ENCODE measurements at regions not wholly inside any gene's neighbourhood (a gene's known extent, or its start where the extent isn't known, plus 50 kb on each side); places are given as distances from the start of the nearest gene placed in this dataset.

GRCh38 chr17:14922411-14922810, 342.7 kb downstream of the PMP22 start:
- H3K36me3 ChIP-seq (ENCODE audit: control insufficient read depth, insufficient read depth, low read length), result no peaks in the 10 kb centered on the region
- Mint-ChIP-seq H3K4me1 (no peaks in the 10 kb centered on the region), H3K36me3 (no peaks in the 10 kb centered on the region), H3K9me3 (no peaks in the 10 kb centered on the region), H3K4me3 (no peak overlapping the region), H3K27me3 (ENCODE audit: low read depth in 2 of 2) (peaks cover 4 to 20% of the 10 kb centered on the region in 2 donors), H3K27ac (no peak overlapping the region)
- ATAC-seq (no peak), DNase-seq (no peak)
- WGBS (ENCODE audit: insufficient coverage), result 61% methylated on average over 2 of the region's 2 CpGs
- H3K27ac ChIP-seq (ENCODE audit: low read length), result no peak overlapping the region
- TF ChIP-seq, protein P1, sequence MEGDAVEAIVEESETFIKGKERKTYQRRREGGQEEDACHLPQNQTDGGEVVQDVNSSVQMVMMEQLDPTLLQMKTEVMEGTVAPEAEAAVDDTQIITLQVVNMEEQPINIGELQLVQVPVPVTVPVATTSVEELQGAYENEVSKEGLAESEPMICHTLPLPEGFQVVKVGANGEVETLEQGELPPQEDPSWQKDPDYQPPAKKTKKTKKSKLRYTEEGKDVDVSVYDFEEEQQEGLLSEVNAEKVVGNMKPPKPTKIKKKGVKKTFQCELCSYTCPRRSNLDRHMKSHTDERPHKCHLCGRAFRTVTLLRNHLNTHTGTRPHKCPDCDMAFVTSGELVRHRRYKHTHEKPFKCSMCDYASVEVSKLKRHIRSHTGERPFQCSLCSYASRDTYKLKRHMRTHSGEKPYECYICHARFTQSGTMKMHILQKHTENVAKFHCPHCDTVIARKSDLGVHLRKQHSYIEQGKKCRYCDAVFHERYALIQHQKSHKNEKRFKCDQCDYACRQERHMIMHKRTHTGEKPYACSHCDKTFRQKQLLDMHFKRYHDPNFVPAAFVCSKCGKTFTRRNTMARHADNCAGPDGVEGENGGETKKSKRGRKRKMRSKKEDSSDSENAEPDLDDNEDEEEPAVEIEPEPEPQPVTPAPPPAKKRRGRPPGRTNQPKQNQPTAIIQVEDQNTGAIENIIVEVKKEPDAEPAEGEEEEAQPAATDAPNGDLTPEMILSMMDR (IDR thresholded peaks at IDR 0.05), result no peak
- H3K4me3 ChIP-seq (ENCODE audit: low read length), result no peak overlapping the region
- intact Hi-C loops (cut with micrococcal nuclease), result loop anchor here (10.0 kb wide), 1 partner anchor 708 kb away; no protein-coding TSS in a partner anchor
- no peaks in the 10 kb centered on the region for H3K4me1 ChIP-seq (ENCODE audit: control insufficient read depth, insufficient read depth, low read length)
- no peaks in the 10 kb centered on the region for H3K27me3 ChIP-seq (ENCODE audit: control insufficient read depth, insufficient read depth, low read length)
- no peaks in the 10 kb centered on the region for H3K9me3 ChIP-seq (ENCODE audit: control insufficient read depth, insufficient read depth, low read length)

- H3K27me3 ChIP-seq (ENCODE audit: control insufficient read depth, insufficient read depth, low read length), result no peaks in the 10 kb centered on the region
- H3K9me3 ChIP-seq (ENCODE audit: control insufficient read depth, insufficient read depth, low read length), result no peaks in the 10 kb centered on the region
- H3K9me3 Mint-ChIP-seq, result no peaks in the 10 kb centered on the region
- H3K27ac Mint-ChIP-seq, result no peak overlapping the region
- TF ChIP-seq, protein P1 (IDR thresholded peaks at IDR 0.05), result no peak
- H3K4me3 Mint-ChIP-seq, result no peak overlapping the region
- H3K36me3 Mint-ChIP-seq, result no peaks in the 10 kb centered on the region
- peaks cover 7 to 20% of the 10 kb centered on the region in 2 donors for H3K27me3 Mint-ChIP-seq (ENCODE audit: low read depth in 2 of 2)
- H3K27ac ChIP-seq (ENCODE audit: low read length), result no peak overlapping the region
- H3K4me1 ChIP-seq (ENCODE audit: control insufficient read depth, insufficient read depth, low read length), result no peaks in the 10 kb centered on the region
- no peak for DNase-seq
- no peaks in the 10 kb centered on the region for H3K4me1 Mint-ChIP-seq
- intact Hi-C loops (cut with micrococcal nuclease), result loop anchor here (10.0 kb wide), 1 partner anchor 707 kb away; no protein-coding TSS in a partner anchor
- ATAC-seq, result no peak
- no peak overlapping the region for H3K4me3 ChIP-seq (ENCODE audit: low read length)
- WGBS (ENCODE audit: insufficient coverage), result 90% methylated on average over 2 of the region's 3 CpGs
- no peaks in the 10 kb centered on the region for H3K36me3 ChIP-seq (ENCODE audit: control insufficient read depth, insufficient read depth, low read length)
Measured at GRCh38 chr17:14921936-14922335, 343.2 kb downstream of the PMP22 start.

DNA sequence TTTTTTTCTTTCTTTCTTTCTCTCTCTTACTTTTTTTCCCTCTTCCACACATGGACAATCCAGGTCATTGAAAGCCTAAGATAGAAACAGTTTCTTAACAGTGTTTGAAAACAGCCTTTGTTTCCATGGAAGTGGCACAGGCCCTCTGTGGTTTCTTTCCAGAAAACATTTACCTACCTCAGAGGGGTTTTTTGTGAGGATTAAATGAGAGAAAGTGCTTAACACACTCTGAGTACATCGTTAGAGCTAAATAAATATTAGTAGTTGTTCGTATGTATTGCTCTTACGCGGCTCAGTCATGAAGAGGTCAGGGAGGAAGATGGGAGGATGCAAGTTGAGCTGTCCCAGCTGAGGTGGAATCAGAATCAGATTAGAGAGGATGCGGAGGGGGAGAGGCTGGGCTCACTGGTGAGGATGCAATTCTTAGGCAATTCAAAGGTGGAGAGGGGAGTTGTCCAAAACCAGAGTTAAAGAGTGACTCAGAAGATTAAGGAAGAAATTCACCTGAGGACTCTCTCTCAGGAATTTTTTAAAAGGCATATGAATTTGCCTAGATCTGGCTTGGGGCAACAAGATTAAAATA, 345.4 kb downstream of the PMP22 start:
- H3K9me3 Mint-ChIP-seq, result no peaks in the 10 kb centered on the region
- H3K4me3 Mint-ChIP-seq, result no peak overlapping the region
- H3K4me1 ChIP-seq (ENCODE audit: control insufficient read depth, insufficient read depth, low read length), result no peaks in the 10 kb centered on the region
- H3K27ac Mint-ChIP-seq, result no peak overlapping the region
- no peak overlapping the region for H3K27ac ChIP-seq (ENCODE audit: low read length)
- H3K27me3 ChIP-seq (ENCODE audit: control insufficient read depth, insufficient read depth, low read length), result no peaks in the 10 kb centered on the region
- intact Hi-C loops (cut with micrococcal nuclease), result loop anchor here (10.0 kb wide), 1 partner anchor 705 kb away; no protein-coding TSS in a partner anchor
- ATAC-seq (no peak), DNase-seq (no peak)
- no peaks in the 10 kb centered on the region for H3K36me3 Mint-ChIP-seq
- peaks cover 2 to 13% of the 10 kb centered on the region in 2 donors for H3K27me3 Mint-ChIP-seq (ENCODE audit: low read depth in 2 of 2)
- H3K36me3 ChIP-seq (ENCODE audit: control insufficient read depth, insufficient read depth, low read length), result no peaks in the 10 kb centered on the region
- no peaks in the 10 kb centered on the region for H3K4me1 Mint-ChIP-seq
- H3K4me3 ChIP-seq (ENCODE audit: low read length), result no peak overlapping the region
- WGBS (ENCODE audit: insufficient coverage), result 93% methylated on average over 5 of the region's 5 CpGs
- H3K9me3 ChIP-seq (ENCODE audit: control insufficient read depth, insufficient read depth, low read length), result no peaks in the 10 kb centered on the region
- TF ChIP-seq, protein P1 (IDR thresholded peaks at IDR 0.05), result no peak

DNA sequence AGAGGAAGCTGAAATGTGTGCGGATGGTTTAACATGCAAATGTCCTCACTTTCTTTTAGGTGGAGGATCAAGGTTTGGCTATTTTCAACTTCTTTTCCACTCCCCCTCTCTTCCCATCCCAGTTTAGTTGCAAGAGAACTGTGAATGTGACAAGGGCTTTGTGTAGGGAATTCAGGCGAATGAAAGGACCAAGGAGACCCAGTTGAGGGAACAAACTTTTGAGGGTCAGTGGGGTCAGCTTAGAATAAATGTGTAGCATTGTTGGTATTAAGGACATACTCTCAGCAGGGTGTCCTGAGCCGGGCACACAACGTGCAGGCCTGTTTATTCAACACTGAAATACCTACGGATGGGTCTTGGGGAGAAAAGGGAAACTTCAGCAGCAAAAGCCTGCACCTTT, 346.0 kb downstream of the PMP22 start:
- Histone ChIP-seq H3K9me3 (ENCODE audit: control insufficient read depth, insufficient read depth, low read length) (no peaks in the 10 kb centered on the region), H3K4me1 (ENCODE audit: control insufficient read depth, insufficient read depth, low read length) (no peaks in the 10 kb centered on the region), H3K4me3 (ENCODE audit: low read length) (no peak overlapping the region), H3K27me3 (ENCODE audit: control insufficient read depth, insufficient read depth, low read length) (no peaks in the 10 kb centered on the region), H3K27ac (ENCODE audit: low read length) (no peak overlapping the region), H3K36me3 (ENCODE audit: control insufficient read depth, insufficient read depth, low read length) (no peaks in the 10 kb centered on the region)
- ATAC-seq, result no peak
- Mint-ChIP-seq H3K27me3 (ENCODE audit: low read depth in 2 of 2) (peaks cover 2 to 19% of the 10 kb centered on the region in 2 donors), H3K4me3 (no peak overlapping the region), H3K9me3 (no peaks in the 10 kb centered on the region), H3K36me3 (no peaks in the 10 kb centered on the region), H3K27ac (no peak overlapping the region), H3K4me1 (no peaks in the 10 kb centered on the region)
- WGBS (ENCODE audit: insufficient coverage), result 81% methylated on average over 4 of the region's 5 CpGs
- TF ChIP-seq, protein P1 (IDR thresholded peaks at IDR 0.05), result no peak
- no peak for DNase-seq
- intact Hi-C loops (cut with micrococcal nuclease), result no loop called here

All from natural killer cell (primary cell).